GM19035 (cell line): ENCODE measurements at regions not wholly inside any gene's neighbourhood (a gene's known extent, or its start where the extent isn't known, plus 50 kb on each side); places are given as distances from the start of the nearest gene placed in this dataset.

Experiments used
- ATAC-seq: cut with Tn5 transposase; IDR thresholded peaks from one replicate; pipeline ENCODE4 v1.9.1; 2021; ENCODE audit not compliant: unreplicated experiment

DNA sequence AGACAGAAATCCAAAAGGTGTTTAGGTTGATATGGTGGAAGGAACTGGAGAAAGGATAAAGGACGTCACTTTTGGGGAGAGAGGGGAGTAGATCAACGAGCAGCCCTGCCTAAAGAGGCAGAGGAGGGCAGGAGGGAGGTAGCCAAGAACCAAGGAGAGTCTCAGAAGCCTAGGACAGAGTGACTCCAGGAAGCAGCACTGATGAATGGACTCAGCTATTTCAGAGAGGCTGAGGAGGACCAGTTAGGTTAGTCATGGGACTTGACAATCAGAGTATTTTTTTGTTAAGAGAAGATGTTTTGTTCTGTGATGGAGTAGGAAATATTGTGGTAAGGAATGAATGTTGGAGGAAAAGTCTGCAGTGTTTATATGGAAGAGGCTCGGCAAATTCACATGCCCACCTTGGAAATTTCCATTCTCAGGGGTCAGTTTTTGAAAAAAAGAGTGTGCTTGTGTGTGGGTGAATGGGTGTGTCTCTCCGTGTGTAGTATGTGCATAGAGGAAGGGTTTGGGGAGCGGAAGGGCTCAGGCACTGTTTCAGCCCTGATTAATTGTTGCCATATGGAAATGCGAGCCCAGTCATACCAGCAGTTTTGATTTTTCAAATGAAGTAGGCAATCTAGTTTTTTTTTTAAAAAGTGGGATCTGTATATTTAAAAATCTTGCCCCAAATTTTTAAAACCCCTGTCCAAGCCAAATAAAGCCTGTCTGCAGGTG is 303.6 kb downstream of the SAMD5 start:
- no peak for ATAC-seq

DNA sequence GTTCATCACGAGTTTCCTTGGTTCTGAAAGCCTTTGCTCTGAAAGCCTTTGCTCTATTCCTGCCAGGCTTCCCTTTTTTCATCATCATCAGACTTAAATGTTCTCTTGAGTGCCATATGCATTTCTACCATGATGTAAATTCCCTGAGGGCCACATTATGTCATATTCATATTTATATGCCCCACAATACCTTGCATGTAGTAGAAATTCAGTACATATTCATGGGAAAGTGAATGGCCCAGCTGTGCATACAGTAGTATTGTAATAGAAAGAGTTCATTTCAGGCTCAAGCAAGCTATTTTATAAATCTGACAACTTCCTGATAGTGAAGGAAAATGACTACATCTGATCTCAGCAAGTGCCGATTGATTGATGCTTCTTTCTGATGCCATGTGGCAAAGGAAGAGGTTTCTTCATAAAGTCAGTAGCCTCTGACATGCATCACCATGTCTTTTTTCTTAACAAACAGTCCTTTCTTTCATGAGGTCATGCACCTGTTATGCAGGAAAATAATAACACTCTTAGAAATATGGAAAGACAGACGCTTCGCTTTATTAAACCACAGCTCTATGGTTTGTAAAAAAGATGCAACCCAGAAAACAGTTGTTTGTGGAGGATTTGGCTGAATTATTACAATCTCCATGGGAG is 308.7 kb downstream of the SAMD5 start:
- ATAC-seq, result no peak

DNA sequence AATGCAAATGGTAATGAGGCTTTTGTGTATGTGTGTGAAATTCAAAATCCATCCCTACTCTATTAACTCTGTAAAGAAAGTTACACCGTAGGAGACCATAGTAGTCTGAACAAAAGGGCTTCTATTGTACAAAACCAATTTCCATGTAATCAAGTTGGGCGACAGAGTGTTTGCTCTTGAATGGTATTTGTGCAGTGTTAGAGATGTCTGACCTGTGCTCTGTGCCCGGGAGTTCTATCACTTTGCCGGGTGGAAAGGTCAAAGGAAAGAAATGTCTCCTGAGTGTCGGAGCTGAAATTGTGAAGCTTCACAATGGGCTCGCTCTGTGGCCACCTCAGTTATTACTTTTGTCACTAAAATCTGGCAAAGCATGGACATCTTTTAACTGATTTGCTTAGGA is 312.0 kb downstream of the SAMD5 start:
- ATAC-seq, result no peak

DNA sequence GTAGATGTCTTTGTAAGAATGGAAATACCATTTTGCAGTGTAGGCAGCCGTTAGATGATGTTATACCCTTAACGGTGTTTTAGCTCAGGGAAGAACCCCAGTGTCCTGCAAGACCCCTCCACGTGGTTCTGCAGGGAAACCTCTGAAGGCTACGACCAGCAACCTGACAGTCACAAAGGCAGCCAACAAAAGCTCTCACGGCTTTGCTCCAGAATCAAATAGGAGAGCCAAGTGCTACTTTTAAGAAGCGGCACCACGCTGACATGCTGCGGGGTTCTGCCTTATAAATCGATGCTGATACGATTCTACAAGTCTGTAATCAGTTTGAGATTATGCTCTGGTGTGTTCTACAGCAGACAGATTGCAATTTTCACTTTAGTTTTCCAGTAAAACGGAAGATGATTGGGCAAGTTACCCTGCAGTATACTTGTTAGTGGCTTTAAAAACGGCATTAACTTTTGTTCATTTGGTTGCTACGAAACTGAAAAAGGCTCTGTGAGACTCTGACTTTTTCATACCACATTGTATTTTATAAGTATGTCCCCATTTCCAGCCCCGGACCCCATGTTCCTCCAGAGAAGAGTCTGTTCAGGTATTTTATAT is 312.9 kb downstream of the SAMD5 start:
- no peak for ATAC-seq

DNA sequence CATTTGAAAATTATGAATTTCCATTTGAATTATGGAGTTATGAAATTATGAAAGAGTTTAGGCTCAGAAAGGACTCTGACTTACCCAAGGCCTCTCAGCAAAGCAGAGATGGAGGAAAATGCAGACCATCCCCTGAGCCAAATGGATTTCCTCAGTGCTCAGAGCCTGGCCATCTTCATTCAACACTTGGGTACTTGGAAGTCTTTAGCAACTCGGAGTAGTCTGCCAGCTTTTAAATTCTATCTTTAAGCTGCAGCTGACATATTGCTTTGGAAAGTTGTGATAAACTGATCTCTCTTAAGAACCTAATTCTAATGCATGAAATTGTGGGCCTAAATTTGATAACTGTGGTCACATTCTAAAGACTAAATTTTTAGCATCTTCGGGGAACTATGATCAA is 315.4 kb downstream of the SAMD5 start:
- ATAC-seq, result no peak

DNA sequence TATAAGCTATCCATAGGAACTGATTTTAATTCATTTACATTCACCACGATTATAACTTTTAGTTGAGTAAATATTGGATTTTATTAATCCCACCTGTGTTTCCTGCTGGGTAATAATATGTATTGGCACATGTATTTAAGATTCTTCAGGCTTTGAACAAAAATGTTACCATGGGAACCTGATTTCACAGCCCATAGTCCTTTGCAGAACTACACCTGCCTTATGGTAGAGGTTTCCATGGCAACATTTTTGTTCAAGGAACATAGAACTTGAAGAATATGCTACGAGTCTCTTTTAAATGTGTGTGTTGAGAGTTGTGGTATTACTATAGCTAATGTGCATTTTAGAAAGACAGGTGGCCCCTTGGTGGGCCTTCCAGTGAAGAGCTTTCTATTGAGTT is 317.4 kb downstream of the SAMD5 start:
- ATAC-seq, result no peak

DNA sequence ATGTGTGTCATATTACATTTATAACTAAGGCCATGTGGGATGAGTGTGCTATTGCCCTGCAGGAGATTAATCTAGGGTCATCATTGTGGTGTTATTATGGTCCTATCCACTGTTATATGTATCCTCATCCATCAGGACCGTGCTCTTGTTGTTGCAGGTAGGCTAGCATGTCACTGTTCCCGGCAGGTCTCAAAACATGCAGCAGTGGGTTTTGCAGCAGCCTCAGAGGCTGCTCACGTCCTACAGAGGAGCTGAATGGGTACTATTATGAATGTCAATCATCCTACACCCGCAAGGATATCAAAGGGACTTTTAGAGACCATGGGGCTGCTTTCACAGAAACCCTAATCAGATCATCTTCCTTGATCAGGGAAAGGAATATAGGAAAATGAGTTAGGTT is 318.2 kb downstream of the SAMD5 start:
- no peak for ATAC-seq

DNA sequence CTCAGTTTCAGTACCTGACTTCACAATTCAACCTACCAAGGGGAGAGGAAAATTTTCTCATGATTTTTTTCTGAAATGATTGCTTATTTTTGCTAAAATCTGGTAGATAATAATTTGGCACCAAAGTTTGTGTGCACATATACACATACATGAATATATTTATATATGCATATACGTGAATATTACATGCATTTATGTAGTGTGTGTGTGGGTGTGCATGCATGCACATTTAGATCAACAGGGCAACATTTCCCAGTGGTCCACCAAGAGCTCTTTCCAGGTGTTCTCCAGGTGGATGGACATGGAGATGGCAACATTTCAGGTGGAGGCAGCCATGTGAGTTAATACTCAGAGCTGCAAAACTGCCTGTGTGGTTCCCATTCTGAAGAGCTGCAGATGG is 320.9 kb downstream of the SAMD5 start:
- no peak for ATAC-seq

DNA sequence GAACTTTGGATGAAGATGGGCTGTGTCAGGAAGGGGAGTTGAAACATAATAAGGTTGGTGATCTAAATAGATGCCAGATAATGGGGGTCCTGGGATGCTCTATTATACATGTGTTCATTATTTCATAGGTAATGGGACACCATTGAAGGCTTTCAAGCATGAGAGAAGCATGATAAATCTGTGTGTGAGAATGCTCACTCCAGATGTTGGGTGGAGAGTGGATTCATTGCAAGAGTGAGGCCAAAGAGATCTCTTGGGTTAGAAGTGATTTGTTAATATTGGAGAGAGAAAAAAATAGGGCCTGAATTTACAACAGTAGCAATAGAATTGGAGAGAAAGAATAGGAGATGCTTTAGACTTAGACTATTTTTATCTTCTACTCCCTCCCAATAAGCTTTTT is 321.3 kb downstream of the SAMD5 start:
- no peak for ATAC-seq

DNA sequence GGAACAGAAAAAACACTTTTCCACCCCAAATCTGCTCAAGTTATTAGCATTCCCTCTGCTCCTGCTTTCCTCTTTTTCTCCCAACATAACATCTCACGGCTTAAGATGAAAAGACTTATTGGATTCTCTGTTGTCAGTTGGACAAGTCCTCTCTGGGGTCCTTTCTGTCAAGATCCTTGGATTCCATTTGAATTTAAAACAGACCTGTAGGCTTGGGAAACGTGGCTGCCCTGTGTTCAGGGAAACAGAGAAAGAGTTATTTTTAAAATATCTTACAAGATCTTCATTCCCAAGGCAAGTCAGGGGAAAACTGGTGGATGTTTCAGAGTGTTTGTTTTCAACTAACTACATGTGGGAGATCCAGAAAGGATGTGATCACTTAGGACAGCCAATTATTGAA is 322.9 kb downstream of the SAMD5 start:
- ATAC-seq, result no peak

DNA sequence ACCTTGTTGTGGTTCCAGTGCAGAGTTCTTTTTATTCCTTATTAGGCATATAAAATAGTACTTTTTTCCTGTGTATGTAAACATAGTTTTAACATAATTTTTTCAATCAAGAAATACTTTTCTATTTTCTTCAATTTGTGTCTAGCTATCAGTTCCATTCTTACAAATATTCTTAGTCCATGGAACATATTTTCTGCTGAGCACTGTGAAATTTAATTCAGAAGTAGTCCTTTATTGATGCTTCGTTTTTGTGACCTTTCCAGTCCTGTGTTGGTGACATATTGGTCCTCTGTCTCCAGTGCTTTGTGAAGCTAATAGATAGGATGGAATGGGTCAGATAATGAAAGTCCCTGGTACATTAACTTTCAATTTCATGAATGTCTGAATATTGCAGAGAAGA is 325.1 kb downstream of the SAMD5 start:
- no peak for ATAC-seq

DNA sequence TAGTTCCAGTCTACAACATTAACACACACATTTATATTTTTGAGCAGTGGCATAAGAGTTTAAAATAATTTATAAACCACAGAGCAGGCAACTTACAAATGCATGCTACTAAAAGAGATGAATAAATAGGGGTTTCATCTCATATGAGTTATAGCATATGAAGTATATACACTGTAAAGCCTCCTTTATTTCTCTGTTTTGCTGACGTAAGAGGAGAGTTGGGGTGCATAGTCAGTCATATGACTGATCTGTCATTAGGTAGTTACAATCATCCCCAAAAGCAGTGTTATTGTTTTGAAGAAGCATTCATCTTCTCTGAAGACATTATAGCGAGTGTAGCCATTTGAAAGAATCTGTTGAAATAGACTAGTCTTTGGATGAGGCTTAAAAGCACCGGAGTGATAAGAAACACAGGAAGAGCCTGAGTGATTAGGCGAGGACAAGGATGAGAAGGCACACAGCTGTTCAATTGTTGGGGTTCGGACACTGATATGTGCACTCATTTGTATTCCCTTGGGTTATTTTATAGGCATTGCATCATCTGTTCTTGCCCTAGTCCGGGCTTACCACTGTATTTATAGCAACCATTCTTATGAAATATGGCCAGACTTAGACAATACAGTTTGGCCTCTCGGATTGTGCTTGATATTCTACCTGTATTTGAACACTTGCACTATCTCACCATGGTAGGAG is 325.7 kb downstream of the SAMD5 start:
- ATAC-seq, result no peak

DNA sequence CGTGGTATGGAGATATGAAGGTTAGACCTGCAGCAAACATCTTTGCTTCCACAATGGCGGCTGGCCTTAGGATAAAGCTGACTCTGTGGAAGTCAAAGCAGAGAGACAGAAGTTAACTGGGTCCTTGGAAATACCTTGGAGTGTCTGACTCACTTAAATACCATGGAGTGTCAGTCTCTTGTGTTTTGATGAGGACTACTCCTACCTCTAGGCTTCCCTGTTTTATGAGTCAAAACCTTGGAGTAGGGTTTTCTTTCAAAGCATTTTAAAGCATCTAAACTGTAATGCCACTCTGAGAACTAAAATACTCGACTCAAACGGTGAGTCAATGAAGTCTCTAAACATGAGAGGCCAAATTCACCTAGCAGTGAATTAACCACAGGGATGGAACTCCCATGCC is 329.1 kb downstream of the SAMD5 start:
- no peak for ATAC-seq

DNA sequence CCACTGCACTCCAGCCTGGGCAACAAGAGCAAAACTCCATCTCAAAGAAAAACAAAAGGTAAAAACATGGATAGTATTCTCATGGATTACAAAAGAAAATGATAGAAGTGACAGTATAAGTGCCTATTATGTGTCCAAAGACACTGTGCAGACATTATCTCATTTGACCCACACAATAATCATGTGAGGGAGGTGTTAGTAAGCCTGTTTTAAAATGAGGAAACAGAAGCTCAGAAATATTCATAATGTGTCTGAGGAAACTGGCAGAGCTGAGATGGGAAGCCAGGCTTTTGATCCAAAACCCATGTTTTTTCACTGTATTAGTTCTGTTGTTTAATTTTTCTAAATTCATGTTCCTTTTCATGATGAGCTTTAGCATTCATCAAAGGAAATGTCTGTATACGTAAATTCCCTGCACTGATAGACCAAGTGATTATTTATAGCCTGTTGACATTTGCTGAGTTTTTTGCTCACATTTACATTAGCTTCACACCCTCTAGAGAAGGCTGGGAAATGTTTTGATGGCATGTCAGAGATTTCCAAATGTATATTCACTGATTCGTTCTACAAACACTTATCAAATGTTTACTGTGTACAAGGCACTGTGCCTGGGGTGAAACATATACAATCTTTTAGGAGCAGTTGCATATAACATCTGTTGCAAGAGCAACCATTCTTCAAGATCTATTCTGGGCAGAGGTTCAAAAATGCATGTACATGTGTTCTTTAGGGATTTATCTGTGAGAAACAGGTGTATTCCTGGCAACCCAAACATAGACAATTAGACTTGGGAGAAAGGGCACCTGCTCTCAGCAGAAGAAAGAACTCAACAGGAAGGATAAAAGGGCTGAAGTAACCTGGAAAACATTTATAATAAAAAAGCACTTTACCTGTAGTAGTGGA is 331.5 kb downstream of the SAMD5 start:
- ATAC-seq, result no peak

DNA sequence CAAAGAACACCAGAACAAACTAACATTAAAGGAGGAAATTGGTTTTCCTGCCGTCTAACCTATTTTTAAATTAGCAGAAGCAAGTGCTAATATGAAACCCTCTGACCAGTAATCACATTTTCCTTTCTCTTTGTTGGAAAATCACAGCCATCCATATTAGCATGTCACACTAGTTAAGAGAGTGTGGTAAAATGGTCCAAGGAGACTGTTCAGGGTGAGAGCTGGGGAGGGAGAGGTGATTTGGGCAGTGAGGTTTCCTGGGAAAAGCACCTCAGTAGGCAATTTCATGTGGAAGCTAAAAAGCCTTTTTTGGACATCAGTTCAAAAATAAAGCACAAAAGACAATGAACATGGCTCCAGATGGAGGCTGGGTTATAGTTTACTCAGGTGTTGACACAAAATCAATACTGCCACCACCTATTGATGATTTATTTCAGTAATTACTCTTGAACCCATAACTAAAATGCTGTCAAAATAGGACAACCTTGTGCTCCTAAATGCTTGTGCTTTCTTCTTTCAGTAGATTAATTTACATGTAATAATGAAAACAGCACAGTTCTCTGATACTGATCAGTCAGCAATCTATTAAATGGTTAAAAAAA is 333.2 kb downstream of the SAMD5 start:
- no peak for ATAC-seq

DNA sequence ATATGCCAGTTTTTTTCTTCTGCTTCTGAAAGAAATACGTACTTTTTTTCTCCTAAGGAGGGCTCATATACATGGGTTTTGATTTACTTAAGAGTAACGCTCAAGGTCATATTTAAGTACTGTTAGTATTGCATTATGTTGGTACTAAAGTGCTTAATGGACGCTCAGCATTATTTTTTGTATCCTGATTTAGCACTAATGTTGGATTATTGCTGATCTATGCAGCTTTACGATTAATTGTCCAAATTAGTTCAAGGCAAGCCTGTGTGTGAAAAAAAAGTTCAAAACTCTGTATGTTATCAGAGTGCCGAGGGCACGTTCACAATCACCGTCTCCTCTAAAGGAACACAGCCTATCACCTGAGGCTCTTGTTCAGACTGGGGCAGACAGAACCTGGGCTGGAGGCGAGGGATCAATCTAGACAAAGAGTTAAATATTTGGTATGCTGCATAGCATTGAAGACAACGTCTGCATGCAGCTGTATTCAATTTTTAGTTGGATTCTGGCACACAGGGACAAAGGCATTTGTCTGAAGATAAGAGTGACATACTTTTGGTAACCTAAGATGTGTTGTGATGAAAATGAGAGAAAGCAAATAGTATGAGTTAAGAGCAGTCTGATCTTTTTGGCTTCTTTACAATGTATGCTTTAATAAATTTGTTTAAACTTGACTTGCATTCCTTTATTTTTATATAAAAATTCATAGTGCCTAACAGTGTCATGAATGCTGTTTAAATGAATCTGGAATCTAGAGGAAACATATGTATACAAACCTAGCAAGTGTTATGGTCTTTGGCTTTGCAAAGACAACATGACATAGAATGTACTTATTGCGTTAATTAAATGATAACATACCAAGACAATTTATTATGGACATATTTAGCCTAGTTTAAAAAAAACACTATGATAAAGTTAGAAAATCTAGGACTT is 341.2 kb downstream of the SAMD5 start:
- ATAC-seq, result no peak

DNA sequence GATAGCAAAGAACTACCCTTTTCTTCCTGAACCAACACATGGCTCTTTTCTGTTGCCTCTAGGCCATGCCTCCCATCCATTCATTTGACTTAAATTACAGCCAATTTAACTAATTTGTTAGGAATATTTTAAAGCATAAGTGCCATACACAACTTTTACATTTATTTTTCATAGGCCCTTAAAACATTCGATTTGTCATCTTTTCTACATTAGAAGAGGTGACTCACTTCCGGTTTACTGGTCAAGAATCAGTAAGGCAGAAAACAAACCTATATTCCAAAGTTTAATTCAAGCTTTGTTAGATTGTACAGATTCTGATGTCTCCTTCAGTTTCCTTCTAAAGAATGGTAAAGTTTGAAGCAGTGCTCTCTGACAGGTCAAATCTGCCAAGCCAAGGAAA is 344.3 kb downstream of the SAMD5 start:
- ATAC-seq, result no peak

DNA sequence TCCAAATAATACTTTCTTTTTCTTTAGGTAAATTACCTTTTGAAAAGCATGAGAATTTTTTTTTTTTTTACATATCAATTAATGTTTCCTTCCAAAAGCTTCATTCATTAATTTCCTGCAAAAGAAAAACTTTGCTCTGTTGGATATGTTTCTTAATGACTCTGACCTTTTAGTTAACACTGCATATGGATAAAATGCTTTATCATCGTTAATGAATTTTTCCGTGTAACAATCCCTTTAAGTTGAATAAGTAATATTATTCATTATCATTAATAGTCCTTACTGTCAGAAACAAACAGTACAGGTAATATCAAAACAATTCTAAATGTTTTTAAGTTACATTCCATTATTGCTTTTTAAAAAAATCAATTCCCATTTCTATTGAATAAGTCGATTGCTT is 345.1 kb downstream of the SAMD5 start:
- no peak for ATAC-seq

DNA sequence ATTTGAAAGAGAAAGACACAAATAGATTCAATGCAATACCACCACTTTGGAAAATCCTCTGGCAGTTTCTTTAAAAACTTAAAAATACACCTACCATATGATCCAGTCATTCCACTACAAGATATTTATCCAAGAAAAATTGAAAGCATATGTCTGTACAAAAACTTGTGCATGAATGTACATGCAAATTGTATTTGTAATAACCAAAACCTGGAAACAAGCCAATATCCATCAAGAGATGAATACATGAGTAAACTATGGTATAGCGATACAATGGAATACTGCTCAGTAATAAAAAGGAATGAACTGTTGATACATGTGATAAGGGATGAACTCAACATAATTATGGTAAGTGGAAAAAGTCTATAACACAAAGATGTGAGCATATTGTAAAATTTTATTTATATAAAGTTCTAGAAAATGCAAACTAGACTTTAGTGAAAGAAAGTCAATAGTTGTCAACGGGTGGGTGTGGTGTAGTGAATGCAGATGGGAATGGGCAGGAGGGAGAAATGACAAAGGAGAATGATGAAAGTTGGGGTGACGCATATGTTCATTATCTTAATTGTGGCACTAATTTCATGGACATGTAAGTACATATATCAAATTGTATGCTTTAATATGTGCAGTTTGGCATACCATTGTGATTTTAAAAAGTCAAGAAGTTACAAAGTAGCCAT is 347.5 kb downstream of the SAMD5 start:
- ATAC-seq, result no peak
